Epidermal melanocyte (primary cell): ENCODE measurements at regions not wholly inside any gene's neighbourhood (a gene's known extent, or its start where the extent isn't known, plus 50 kb on each side); places are given as distances from the start of the nearest gene placed in this dataset.

Source experiments
- DNase-seq: peaks from one replicate; pipeline ENCODE4 v3.0.0; 2011; ENCODE audit warnings: low spot score; ENCODE audit not compliant: insufficient read length

GRCh38 chr10:44680764-44681163 is 230.4 kb upstream of the TMEM72 start:
- no peak for DNase-seq

- DNase-seq = no peak
Measured at GRCh38 chr10:44682507-44682906, 228.6 kb upstream of the TMEM72 start.

- DNase-seq = no peak
Measured at GRCh38 chr10:44684661-44685060, 226.5 kb upstream of the TMEM72 start.

GRCh38 chr10:44685220-44685619 is 225.9 kb upstream of the TMEM72 start:
- no peak for DNase-seq

GRCh38 chr10:44685747-44686146 is 225.4 kb upstream of the TMEM72 start:
- no peak for DNase-seq

GRCh38 chr10:44689368-44689767 is 221.8 kb upstream of the TMEM72 start:
- no peak for DNase-seq

- no peak for DNase-seq
Measured at GRCh38 chr10:44696496-44696895, 214.6 kb upstream of the TMEM72 start.

- no peak for DNase-seq
Measured at GRCh38 chr10:44697116-44697515, 214.0 kb upstream of the TMEM72 start.

GRCh38 chr10:44702531-44702930 is 208.6 kb upstream of the TMEM72 start:
- no peak for DNase-seq

- no peak for DNase-seq
Measured at GRCh38 chr10:44703241-44704155, 207.6 kb upstream of the TMEM72 start.

- DNase-seq = no peak
Measured at GRCh38 chr10:44704616-44705015, 206.5 kb upstream of the TMEM72 start.

GRCh38 chr10:44706745-44707144 is 204.4 kb upstream of the TMEM72 start:
- no peak for DNase-seq

- DNase-seq = no peak
Measured at GRCh38 chr10:44713307-44713706, 197.8 kb upstream of the TMEM72 start.

- DNase-seq = no peak
Measured at GRCh38 chr10:44714451-44714850, 196.7 kb upstream of the TMEM72 start.

- DNase-seq = no peak
Measured at GRCh38 chr10:44715136-44715535, 196.0 kb upstream of the TMEM72 start.

GRCh38 chr10:44716470-44717015 is 194.6 kb upstream of the TMEM72 start:
- DNase-seq = no peak

- no peak for DNase-seq
Measured at GRCh38 chr10:44723082-44723481, 188.1 kb upstream of the TMEM72 start.

GRCh38 chr10:44723619-44724325 is 187.4 kb upstream of the TMEM72 start:
- DNase-seq = no peak

- no peak for DNase-seq
Measured at GRCh38 chr10:44724415-44725174, 186.5 kb upstream of the TMEM72 start.

- no peak for DNase-seq
Measured at GRCh38 chr10:44725404-44725803, 185.7 kb upstream of the TMEM72 start.

- DNase-seq = no peak
Measured at GRCh38 chr10:44731283-44731682, 179.9 kb upstream of the TMEM72 start.
